NT2/D1 (cell line): ENCODE measurements at regions not wholly inside any gene's neighbourhood (a gene's known extent, or its start where the extent isn't known, plus 50 kb on each side); places are given as distances from the start of the nearest gene placed in this dataset.

ENCODE experiments used
- SUZ12 ChIP-seq: IDR thresholded peaks from 2 replicates; pipeline ENCODE4 v1.6.1; 2011; ENCODE audit not compliant: insufficient read length, insufficient read depth; ENCODE audit errors: extremely low read depth
- YY1 ChIP-seq: IDR thresholded peaks from 2 replicates; pipeline ENCODE4 v1.6.1; 2011; ENCODE audit not compliant: insufficient read length, insufficient read depth
- ZNF274 ChIP-seq: IDR thresholded peaks from 2 replicates; pipeline ENCODE4 v1.6.1; 2011; ENCODE audit warnings: mild to moderate bottlenecking, low read depth, low read length

DNA sequence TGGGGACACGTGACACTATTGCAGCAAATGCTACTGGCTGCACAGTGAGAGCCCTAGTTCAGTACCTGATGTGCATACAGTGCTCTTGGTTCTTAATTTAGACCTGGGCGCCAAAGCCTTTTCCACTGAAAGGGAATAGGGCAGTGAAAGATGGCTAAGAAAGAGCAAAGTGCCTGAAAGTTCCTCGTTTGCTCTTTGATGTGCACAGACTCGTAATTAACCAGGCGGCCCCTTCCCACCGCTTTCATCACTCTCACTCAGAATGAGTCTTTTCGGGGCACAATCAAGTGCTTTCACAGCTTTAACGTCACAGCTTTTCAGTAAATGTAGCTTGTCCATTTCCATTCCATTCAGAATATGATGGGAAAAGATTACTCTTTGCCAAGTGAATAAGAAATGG, 116.6 kb upstream of the ADRA1B start:
- TF ChIP-seq ZNF274 (no peak), YY1 (no peak), SUZ12 (no peak)
